C4-2B (cell line): ENCODE measurements at regions not wholly inside any gene's neighbourhood (a gene's known extent, or its start where the extent isn't known, plus 50 kb on each side); places are given as distances from the start of the nearest gene placed in this dataset.

Experiments used
- CTCF ChIP-seq: fragments of 450-650 bp; conservative IDR thresholded peaks from 2 replicates; pipeline ENCODE4 v1.5.1; 2017; ENCODE audit warnings: mild to moderate bottlenecking
- ZFX ChIP-seq: fragments of 450-650 bp; IDR thresholded peaks from 2 replicates; pipeline ENCODE4 v1.6.1; 2017

DNA sequence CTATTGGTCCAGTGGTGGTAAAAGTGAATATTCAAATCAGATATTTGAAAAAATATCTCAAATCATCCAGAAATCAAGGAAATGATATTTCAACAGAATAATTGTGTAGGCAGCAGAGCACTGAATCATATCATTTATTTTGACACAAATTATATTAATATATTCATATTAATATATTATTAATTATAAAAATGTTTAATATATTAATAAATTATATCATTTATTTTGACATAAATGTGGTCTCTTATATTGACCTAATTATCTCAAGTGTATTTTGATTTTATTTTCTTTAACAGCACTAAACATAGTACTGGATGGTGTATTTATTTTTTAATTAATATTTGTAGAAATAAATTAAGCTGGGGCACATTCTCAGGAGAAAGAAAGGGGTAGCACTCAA lies 257.7 kb upstream of the THBS1 start:
- TF ChIP-seq CTCF (no peak), ZFX (no peak)
